ENCODE measurements at regions not wholly inside any gene's neighbourhood (a gene's known extent, or its start where the extent isn't known, plus 50 kb on each side); places are given as distances from the start of the nearest gene placed in this dataset.
"Not testable (repeated sequence)": the region's sequence is repeated elsewhere in the genome, so short reads cannot be mapped to it uniquely, and the experiment has no call there.

- Mint-ChIP-seq H3K27ac (no peak overlapping the region), H3K36me3 (no peaks in the 10 kb centered on the region), H3K27me3 (no peaks in the 10 kb centered on the region), H3K4me3 (no peak overlapping the region), H3K4me1 (ENCODE audit: unreplicated experiment) (peaks cover 5% of the 10 kb centered on the region), H3K9me3 (peaks cover 4% of the 10 kb centered on the region)
- DNase-seq (ENCODE audit: extremely low spot score, unreplicated experiment), result no peak
- TF ChIP-seq CTCF (conservative IDR thresholded peaks at IDR 0.05), result peak; percentile 64
Observed at GRCh38 chr18:45341454-45341853, 273.8 kb upstream of the SLC14A2 start.

DNA sequence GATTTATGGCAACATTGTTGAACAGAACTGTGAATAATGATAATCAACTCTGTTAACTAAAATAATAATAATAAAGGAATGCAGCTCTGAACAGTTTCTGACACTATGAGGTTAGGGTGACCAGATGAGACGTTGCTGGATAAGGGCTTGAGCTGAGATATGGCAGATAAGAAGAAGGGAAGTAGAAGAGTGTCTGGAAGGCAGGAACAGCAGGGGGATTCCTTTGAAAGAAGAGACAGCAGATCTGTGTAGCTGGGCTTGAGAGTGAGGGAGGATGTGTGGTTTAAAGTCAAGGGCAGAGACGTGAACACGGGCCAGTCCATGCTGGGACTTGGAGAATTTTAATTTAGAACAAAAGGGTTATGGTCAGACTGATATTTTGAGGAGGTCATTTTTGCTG, 273.1 kb upstream of the SLC14A2 start:
- DNase-seq (ENCODE audit: extremely low spot score, unreplicated experiment), result no peak
- H3K4me1 Mint-ChIP-seq (ENCODE audit: unreplicated experiment), result peaks cover 5% of the 10 kb centered on the region
- H3K27me3 Mint-ChIP-seq, result no peaks in the 10 kb centered on the region

GRCh38 chr18:45342653-45343052, 272.6 kb upstream of the SLC14A2 start:
- Mint-ChIP-seq H3K9me3 (peaks cover 7% of the 10 kb centered on the region), H3K36me3 (no peaks in the 10 kb centered on the region), H3K4me3 (no peak overlapping the region), H3K27me3 (no peaks in the 10 kb centered on the region), H3K4me1 (ENCODE audit: unreplicated experiment) (peaks cover 5% of the 10 kb centered on the region), H3K27ac (no peak overlapping the region)
- TF ChIP-seq CTCF (conservative IDR thresholded peaks at IDR 0.05), result no peak
- DNase-seq (ENCODE audit: extremely low spot score, unreplicated experiment), result no peak

More for the DNA sequence above, 273.1 kb upstream of the SLC14A2 start:
- Mint-ChIP-seq H3K27ac (no peak overlapping the region), H3K36me3 (no peaks in the 10 kb centered on the region), H3K4me3 (no peak overlapping the region), H3K9me3 (peaks cover 4% of the 10 kb centered on the region)
- no peak for TF ChIP-seq CTCF (conservative IDR thresholded peaks at IDR 0.05)

- Mint-ChIP-seq H3K4me3 (no peak overlapping the region), H3K27me3 (no peaks in the 10 kb centered on the region), H3K4me1 (ENCODE audit: unreplicated experiment) (peaks cover 5% of the 10 kb centered on the region), H3K27ac (no peak overlapping the region), H3K36me3 (no peaks in the 10 kb centered on the region), H3K9me3 (peaks cover 8% of the 10 kb centered on the region)
- no peak for DNase-seq (ENCODE audit: extremely low spot score, unreplicated experiment)
- TF ChIP-seq CTCF (conservative IDR thresholded peaks at IDR 0.05), result no peak
Observed at GRCh38 chr18:45343365-45343764, 271.9 kb upstream of the SLC14A2 start.

GRCh38 chr18:45344680-45345079, 270.6 kb upstream of the SLC14A2 start:
- peaks cover 11% of the 10 kb centered on the region for H3K4me1 Mint-ChIP-seq (ENCODE audit: unreplicated experiment)
- not testable (repeated sequence) for H3K27ac Mint-ChIP-seq; H3K9me3 Mint-ChIP-seq; H3K36me3 Mint-ChIP-seq; H3K27me3 Mint-ChIP-seq; H3K4me3 Mint-ChIP-seq; DNase-seq (ENCODE audit: extremely low spot score, unreplicated experiment)

- Mint-ChIP-seq H3K4me3 (no peak overlapping the region), H3K4me1 (ENCODE audit: unreplicated experiment) (peaks cover 19% of the 10 kb centered on the region), H3K36me3 (no peaks in the 10 kb centered on the region), H3K27me3 (no peaks in the 10 kb centered on the region), H3K27ac (no peak overlapping the region), H3K9me3 (peaks cover 8% of the 10 kb centered on the region)
- no peak for DNase-seq (ENCODE audit: extremely low spot score, unreplicated experiment)
- no peak for TF ChIP-seq CTCF (conservative IDR thresholded peaks at IDR 0.05)
Observed at GRCh38 chr18:45349019-45349418, 266.3 kb upstream of the SLC14A2 start.
